NT2/D1 (cell line): ENCODE measurements at regions not wholly inside any gene's neighbourhood (a gene's known extent, or its start where the extent isn't known, plus 50 kb on each side); places are given as distances from the start of the nearest gene placed in this dataset.

Experiments
- DNase-seq: peaks from one replicate; pipeline ENCODE4 v3.0.0-alpha.2; 2011; ENCODE audit warnings: low read depth, low spot score
- H3K27me3 ChIP-seq: 2 replicates; pipeline ENCODE4 v1.6.0; 2011; ENCODE audit warnings: mild to moderate bottlenecking; ENCODE audit not compliant: insufficient read length, insufficient read depth
- H3K36me3 ChIP-seq: 2 replicates; pipeline ENCODE4 v1.6.1; 2011; ENCODE audit warnings: mild to moderate bottlenecking, low read length, mixed read lengths; ENCODE audit not compliant: insufficient read depth, insufficient read length
- H3K4me1 ChIP-seq: 2 replicates; pipeline ENCODE4 v1.5.1; 2011; ENCODE audit not compliant: insufficient read depth, insufficient read length
- H3K4me3 ChIP-seq: 2 replicates; pipeline ENCODE4 v1.5.1; 2011; ENCODE audit warnings: low read depth; ENCODE audit not compliant: insufficient read length
- H3K9ac ChIP-seq: 2 replicates; pipeline ENCODE4 v1.6.0; 2011; ENCODE audit warnings: low read depth; ENCODE audit not compliant: insufficient read length
- H3K9me3 ChIP-seq: 2 replicates; pipeline ENCODE4 v1.5.1; 2011; ENCODE audit warnings: mild to moderate bottlenecking, low read length; ENCODE audit not compliant: insufficient read depth
- SUZ12 ChIP-seq: IDR thresholded peaks from 2 replicates; pipeline ENCODE4 v1.6.1; 2011; ENCODE audit not compliant: insufficient read length, insufficient read depth; ENCODE audit errors: extremely low read depth
- YY1 ChIP-seq: IDR thresholded peaks from 2 replicates; pipeline ENCODE4 v1.6.1; 2011; ENCODE audit not compliant: insufficient read length, insufficient read depth
- ZNF274 ChIP-seq: IDR thresholded peaks from 2 replicates; pipeline ENCODE4 v1.6.1; 2011; ENCODE audit warnings: mild to moderate bottlenecking, low read depth, low read length

GRCh38 chr5:176173647-176174046 is 64.6 kb upstream of the SIMC1 start:
- TF ChIP-seq ZNF274 (no peak), SUZ12 (no peak), YY1 (no peak)

GRCh38 chr5:176174345-176175025 is 63.7 kb upstream of the SIMC1 start:
- DNase-seq = no peak

More at GRCh38 chr5:176173647-176174046, 64.6 kb upstream of the SIMC1 start:
- DNase-seq = no peak
- no peak overlapping the region for H3K9ac ChIP-seq
- H3K27me3 ChIP-seq = peaks cover 4% of the 10 kb centered on the region
- H3K36me3 ChIP-seq = no peaks in the 10 kb centered on the region
- peaks cover 11% of the 10 kb centered on the region for H3K9me3 ChIP-seq
- no peak overlapping the region for H3K4me3 ChIP-seq
- peaks cover 5% of the 10 kb centered on the region for H3K4me1 ChIP-seq

GRCh38 chr5:176175101-176175852 is 62.9 kb upstream of the SIMC1 start:
- H3K9ac ChIP-seq = no peak overlapping the region
- peaks cover 19% of the 10 kb centered on the region for H3K9me3 ChIP-seq
- TF ChIP-seq ZNF274 (no peak), SUZ12 (no peak), YY1 (no peak)
- no peaks in the 10 kb centered on the region for H3K36me3 ChIP-seq
- H3K4me1 ChIP-seq = peaks cover 2% of the 10 kb centered on the region
- no peak overlapping the region for H3K4me3 ChIP-seq
- H3K27me3 ChIP-seq = peaks cover 4% of the 10 kb centered on the region
- DNase-seq = no peak

More at GRCh38 chr5:176174345-176175025, 63.7 kb upstream of the SIMC1 start:
- Histone ChIP-seq H3K27me3 (peaks cover 4% of the 10 kb centered on the region), H3K9me3 (peaks cover 19% of the 10 kb centered on the region), H3K4me1 (peaks cover 5% of the 10 kb centered on the region), H3K36me3 (no peaks in the 10 kb centered on the region), H3K4me3 (no peak overlapping the region), H3K9ac (no peak overlapping the region)
- TF ChIP-seq SUZ12 (no peak), YY1 (no peak), ZNF274 (no peak)

- no peak overlapping the region for H3K9ac ChIP-seq
- H3K27me3 ChIP-seq = peaks cover 4% of the 10 kb centered on the region
- no peaks in the 10 kb centered on the region for H3K36me3 ChIP-seq
- H3K9me3 ChIP-seq = peaks cover 19% of the 10 kb centered on the region
- TF ChIP-seq SUZ12 (no peak), ZNF274 (no peak), YY1 (no peak)
- H3K4me1 ChIP-seq = peaks cover 4% of the 10 kb centered on the region
- DNase-seq = no peak
- no peak overlapping the region for H3K4me3 ChIP-seq
Observed at GRCh38 chr5:176176231-176176630, 62.0 kb upstream of the SIMC1 start.

- TF ChIP-seq YY1 (no peak), SUZ12 (no peak)
- H3K4me1 ChIP-seq = peaks cover 2% of the 10 kb centered on the region
- H3K9ac ChIP-seq = no peak overlapping the region
- no peak overlapping the region for H3K4me3 ChIP-seq
- no peak for DNase-seq
- peaks cover 4% of the 10 kb centered on the region for H3K27me3 ChIP-seq
- H3K36me3 ChIP-seq = no peaks in the 10 kb centered on the region
- peaks cover 19% of the 10 kb centered on the region for H3K9me3 ChIP-seq
Observed at GRCh38 chr5:176178789-176179188, 59.4 kb upstream of the SIMC1 start.

GRCh38 chr5:176180339-176180738 is 57.9 kb upstream of the SIMC1 start:
- Histone ChIP-seq H3K27me3 (no peaks in the 10 kb centered on the region), H3K9ac (no peak overlapping the region), H3K36me3 (no peaks in the 10 kb centered on the region), H3K4me1 (peaks cover 2% of the 10 kb centered on the region), H3K4me3 (no peak overlapping the region), H3K9me3 (peaks cover 19% of the 10 kb centered on the region)
- TF ChIP-seq YY1 = no peak
- TF ChIP-seq ZNF274 = no peak
- TF ChIP-seq SUZ12 = no peak
- no peak for DNase-seq

GRCh38 chr5:176180781-176181180 is 57.4 kb upstream of the SIMC1 start:
- TF ChIP-seq YY1 (no peak), ZNF274 (no peak), SUZ12 (no peak)
- no peak for DNase-seq
- no peak overlapping the region for H3K4me3 ChIP-seq
- no peaks in the 10 kb centered on the region for H3K36me3 ChIP-seq
- peaks cover 19% of the 10 kb centered on the region for H3K9me3 ChIP-seq
- H3K27me3 ChIP-seq = no peaks in the 10 kb centered on the region
- peaks cover 2% of the 10 kb centered on the region for H3K4me1 ChIP-seq
- no peak overlapping the region for H3K9ac ChIP-seq
